ENCODE measurements at regions not wholly inside any gene's neighbourhood (a gene's known extent, or its start where the extent isn't known, plus 50 kb on each side); places are given as distances from the start of the nearest gene placed in this dataset.
"Not testable (repeated sequence)": the region's sequence is repeated elsewhere in the genome, so short reads cannot be mapped to it uniquely, and the experiment has no call there.

- Histone ChIP-seq H3K27ac (ENCODE audit: low read depth, low read length) (no peak overlapping the region), H3K9me3 (ENCODE audit: insufficient read depth, low read depth, low read length) (no peaks in the 10 kb centered on the region), H3K36me3 (ENCODE audit: insufficient read depth, low read length) (no peaks in the 10 kb centered on the region), H3K27me3 (ENCODE audit: insufficient read depth, low read length) (no peaks in the 10 kb centered on the region), H3K9ac (ENCODE audit: low read depth, low read length) (no peak overlapping the region), H3K4me1 (ENCODE audit: insufficient read depth, low read length) (no peaks in the 10 kb centered on the region), H3K4me3 (ENCODE audit: low read length) (no peak overlapping the region)
- 84% methylated on average over 1 of the region's 1 CpG for whole genome bisulfite sequencing
These were observed 87.7 kb downstream of the DCK start for GRCh38 chr4:71081192-71081591.

GRCh38 chr4:71093745-71094144 is 100.3 kb downstream of the DCK start:
- WGBS, result 92% methylated on average over 1 of the region's 1 CpG

GRCh38 chr4:71094201-71094600 is 100.8 kb downstream of the DCK start:
- Histone ChIP-seq H3K4me3 (ENCODE audit: low read length) (no peak overlapping the region), H3K4me1 (ENCODE audit: insufficient read depth, low read length) (peaks cover 17% of the 10 kb centered on the region)

More at GRCh38 chr4:71093745-71094144, 100.3 kb downstream of the DCK start:
- no peak overlapping the region for H3K9ac ChIP-seq (ENCODE audit: low read depth, low read length)
- no peaks in the 10 kb centered on the region for H3K36me3 ChIP-seq (ENCODE audit: insufficient read depth, low read length)
- H3K4me3 ChIP-seq (ENCODE audit: low read length), result no peak overlapping the region
- H3K27me3 ChIP-seq (ENCODE audit: insufficient read depth, low read length), result no peaks in the 10 kb centered on the region
- H3K27ac ChIP-seq (ENCODE audit: low read depth, low read length), result no peak overlapping the region
- H3K9me3 ChIP-seq (ENCODE audit: insufficient read depth, low read depth, low read length), result peaks cover 7% of the 10 kb centered on the region; the same call in 1 of the 2 replicates
- peaks cover 17% of the 10 kb centered on the region for H3K4me1 ChIP-seq (ENCODE audit: insufficient read depth, low read length)

GRCh38 chr4:71095141-71095540 is 101.7 kb downstream of the DCK start:
- H3K4me1 ChIP-seq (ENCODE audit: insufficient read depth, low read length), result peaks cover 17% of the 10 kb centered on the region
- H3K9ac ChIP-seq (ENCODE audit: low read depth, low read length), result no peak overlapping the region
- H3K27ac ChIP-seq (ENCODE audit: low read depth, low read length), result no peak overlapping the region
- H3K4me3 ChIP-seq (ENCODE audit: low read length), result no peak overlapping the region
- no peaks in the 10 kb centered on the region for H3K36me3 ChIP-seq (ENCODE audit: insufficient read depth, low read length)
- WGBS, result 88% methylated on average over 2 of the region's 2 CpGs
- H3K9me3 ChIP-seq (ENCODE audit: insufficient read depth, low read depth, low read length), result peaks cover 5% of the 10 kb centered on the region; the same call in 1 of the 2 replicates
- no peaks in the 10 kb centered on the region for H3K27me3 ChIP-seq (ENCODE audit: insufficient read depth, low read length)

More at GRCh38 chr4:71094201-71094600, 100.8 kb downstream of the DCK start:
- Histone ChIP-seq H3K27ac (ENCODE audit: low read depth, low read length) (no peak overlapping the region), H3K36me3 (ENCODE audit: insufficient read depth, low read length) (no peaks in the 10 kb centered on the region), H3K9me3 (ENCODE audit: insufficient read depth, low read depth, low read length) (peaks cover 7% of the 10 kb centered on the region; the same call in 1 of the 2 replicates), H3K27me3 (ENCODE audit: insufficient read depth, low read length) (no peaks in the 10 kb centered on the region), H3K9ac (ENCODE audit: low read depth, low read length) (no peak overlapping the region)

GRCh38 chr4:71095545-71095944 is 102.1 kb downstream of the DCK start:
- Histone ChIP-seq H3K9ac (ENCODE audit: low read depth, low read length) (no peak overlapping the region), H3K27me3 (ENCODE audit: insufficient read depth, low read length) (no peaks in the 10 kb centered on the region), H3K27ac (ENCODE audit: low read depth, low read length) (no peak overlapping the region), H3K4me3 (ENCODE audit: low read length) (no peak overlapping the region), H3K36me3 (ENCODE audit: insufficient read depth, low read length) (no peaks in the 10 kb centered on the region), H3K9me3 (ENCODE audit: insufficient read depth, low read depth, low read length) (peaks cover 3% of the 10 kb centered on the region; the same call in 1 of the 2 replicates), H3K4me1 (ENCODE audit: insufficient read depth, low read length) (peaks cover 17% of the 10 kb centered on the region)
- no CpG with 5 or more reads among the region's 1 CpG for WGBS

GRCh38 chr4:71107726-71108125 is 114.3 kb downstream of the DCK start:
- Histone ChIP-seq H3K9ac (ENCODE audit: low read depth, low read length) (no peak overlapping the region), H3K27me3 (ENCODE audit: insufficient read depth, low read length) (no peaks in the 10 kb centered on the region), H3K4me1 (ENCODE audit: insufficient read depth, low read length) (no peaks in the 10 kb centered on the region), H3K9me3 (ENCODE audit: insufficient read depth, low read depth, low read length) (no peaks in the 10 kb centered on the region), H3K4me3 (ENCODE audit: low read length) (no peak overlapping the region), H3K36me3 (ENCODE audit: insufficient read depth, low read length) (no peaks in the 10 kb centered on the region), H3K27ac (ENCODE audit: low read depth, low read length) (no peak overlapping the region)
- 90% methylated on average over 2 of the region's 2 CpGs for WGBS

DNA sequence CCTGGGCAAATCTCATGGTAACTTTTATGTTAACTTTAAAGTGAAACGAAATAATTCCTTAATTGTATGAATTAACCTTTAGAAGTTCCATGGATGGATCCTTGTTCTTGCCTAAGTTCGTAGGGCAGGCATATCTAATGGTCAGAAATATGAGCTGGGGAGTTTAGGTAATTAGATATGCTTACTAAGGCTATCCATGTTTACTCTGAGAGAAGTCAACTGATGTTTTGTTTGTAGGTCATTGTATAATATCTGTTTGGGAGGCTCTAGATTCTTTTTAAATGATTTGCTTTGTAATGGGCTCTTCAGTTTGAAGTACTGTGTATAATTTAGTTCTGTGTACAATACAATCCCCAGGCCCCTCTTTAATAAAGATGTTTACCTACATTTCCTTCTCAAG is 117.0 kb downstream of the DCK start:
- Histone ChIP-seq H3K36me3 (ENCODE audit: insufficient read depth, low read length) (no peaks in the 10 kb centered on the region), H3K9me3 (ENCODE audit: insufficient read depth, low read depth, low read length) (no peaks in the 10 kb centered on the region), H3K9ac (ENCODE audit: low read depth, low read length) (no peak overlapping the region), H3K4me3 (ENCODE audit: low read length) (no peak overlapping the region), H3K27ac (ENCODE audit: low read depth, low read length) (no peak overlapping the region), H3K27me3 (ENCODE audit: insufficient read depth, low read length) (no peaks in the 10 kb centered on the region), H3K4me1 (ENCODE audit: insufficient read depth, low read length) (no peaks in the 10 kb centered on the region)
- WGBS, result 90% methylated on average over 2 of the region's 2 CpGs

DNA sequence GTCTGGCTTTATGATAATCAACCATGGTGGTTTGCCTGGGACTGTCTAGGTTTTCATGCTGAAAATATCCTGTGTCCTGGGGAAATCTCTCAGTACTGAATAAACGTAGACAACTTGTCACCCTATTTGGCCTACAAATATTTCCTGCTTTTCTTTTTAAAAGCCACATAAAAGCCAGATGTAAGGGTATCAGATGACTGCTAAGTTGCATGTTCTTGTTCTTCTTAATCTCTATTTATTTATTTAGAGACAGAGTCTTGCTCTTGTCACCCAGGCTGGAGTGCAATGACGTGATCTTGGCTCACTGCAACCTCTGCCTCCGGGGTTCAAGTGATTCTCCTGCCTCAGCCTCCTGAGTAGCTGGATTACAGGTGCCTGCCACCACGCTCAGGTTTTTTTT is 117.7 kb downstream of the DCK start:
- WGBS, result 92% methylated on average over 3 of the region's 4 CpGs
- H3K4me3 ChIP-seq (ENCODE audit: low read length); H3K9me3 ChIP-seq (ENCODE audit: insufficient read depth, low read depth, low read length); H3K36me3 ChIP-seq (ENCODE audit: insufficient read depth, low read length); H3K27me3 ChIP-seq (ENCODE audit: insufficient read depth, low read length); H3K9ac ChIP-seq (ENCODE audit: low read depth, low read length); H3K4me1 ChIP-seq (ENCODE audit: insufficient read depth, low read length); H3K27ac ChIP-seq (ENCODE audit: low read depth, low read length): not testable (repeated sequence)

DNA sequence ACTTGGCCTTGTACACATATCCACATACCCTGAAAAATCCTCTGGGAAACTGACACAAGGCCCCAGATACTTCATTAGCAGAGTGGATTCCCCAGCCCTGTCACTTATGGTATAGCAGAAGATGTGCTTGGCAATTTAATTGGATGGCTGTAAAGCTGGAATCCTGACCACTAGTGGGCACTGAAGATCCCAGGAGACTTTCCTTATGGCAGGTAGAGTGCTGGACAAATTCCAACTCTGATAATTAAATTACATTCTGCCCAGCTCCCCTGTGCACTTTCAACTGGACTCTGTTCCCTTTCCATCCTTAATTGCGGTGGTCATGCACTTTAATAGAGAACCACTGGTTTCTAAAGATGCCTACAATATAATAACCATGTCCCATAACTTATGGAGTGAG is 119.8 kb downstream of the DCK start:
- no peaks in the 10 kb centered on the region for H3K27me3 ChIP-seq (ENCODE audit: insufficient read depth, low read length)
- H3K27ac ChIP-seq (ENCODE audit: low read depth, low read length), result no peak overlapping the region
- no peaks in the 10 kb centered on the region for H3K36me3 ChIP-seq (ENCODE audit: insufficient read depth, low read length)
- no peaks in the 10 kb centered on the region for H3K9me3 ChIP-seq (ENCODE audit: insufficient read depth, low read depth, low read length)
- H3K9ac ChIP-seq (ENCODE audit: low read depth, low read length), result no peak overlapping the region
- no peak overlapping the region for H3K4me3 ChIP-seq (ENCODE audit: low read length)
- no peaks in the 10 kb centered on the region for H3K4me1 ChIP-seq (ENCODE audit: insufficient read depth, low read length)
- 89% methylated on average over 1 of the region's 1 CpG for WGBS

- WGBS, result 92% methylated on average over 37 of the region's 37 CpGs
- Histone ChIP-seq H3K27me3 (ENCODE audit: insufficient read depth, low read length) (no peaks in the 10 kb centered on the region), H3K9ac (ENCODE audit: low read depth, low read length) (no peak overlapping the region), H3K4me1 (ENCODE audit: insufficient read depth, low read length) (no peaks in the 10 kb centered on the region), H3K9me3 (ENCODE audit: insufficient read depth, low read depth, low read length) (peaks cover 14% of the 10 kb centered on the region; the same call in 1 of the 2 replicates), H3K36me3 (ENCODE audit: insufficient read depth, low read length) (no peaks in the 10 kb centered on the region), H3K27ac (ENCODE audit: low read depth, low read length) (no peak overlapping the region), H3K4me3 (ENCODE audit: low read length) (no peak overlapping the region)
These were observed 127.5 kb downstream of the DCK start for GRCh38 chr4:71120831-71121524.

GRCh38 chr4:71123951-71124350 is 130.5 kb downstream of the DCK start:
- H3K9me3 ChIP-seq (ENCODE audit: insufficient read depth, low read depth, low read length), result peaks cover 14% of the 10 kb centered on the region; the same call in 1 of the 2 replicates
- no peak overlapping the region for H3K4me3 ChIP-seq (ENCODE audit: low read length)
- no peak overlapping the region for H3K27ac ChIP-seq (ENCODE audit: low read depth, low read length)
- 92% methylated on average over 4 of the region's 4 CpGs for WGBS
- no peaks in the 10 kb centered on the region for H3K36me3 ChIP-seq (ENCODE audit: insufficient read depth, low read length)
- H3K9ac ChIP-seq (ENCODE audit: low read depth, low read length), result no peak overlapping the region
- no peaks in the 10 kb centered on the region for H3K27me3 ChIP-seq (ENCODE audit: insufficient read depth, low read length)
- H3K4me1 ChIP-seq (ENCODE audit: insufficient read depth, low read length), result no peaks in the 10 kb centered on the region

- H3K9me3 ChIP-seq (ENCODE audit: insufficient read depth, low read depth, low read length), result peaks cover 10% of the 10 kb centered on the region; the same call in 1 of the 2 replicates
- WGBS, result 93% methylated on average over 4 of the region's 4 CpGs
- no peak overlapping the region for H3K9ac ChIP-seq (ENCODE audit: low read depth, low read length)
- H3K4me3 ChIP-seq (ENCODE audit: low read length), result no peak overlapping the region
- no peak overlapping the region for H3K27ac ChIP-seq (ENCODE audit: low read depth, low read length)
- H3K4me1 ChIP-seq (ENCODE audit: insufficient read depth, low read length), result no peaks in the 10 kb centered on the region
- H3K27me3 ChIP-seq (ENCODE audit: insufficient read depth, low read length), result no peaks in the 10 kb centered on the region
- no peaks in the 10 kb centered on the region for H3K36me3 ChIP-seq (ENCODE audit: insufficient read depth, low read length)
These were observed 131.7 kb downstream of the DCK start for GRCh38 chr4:71125137-71125536.
